SKM-1 treated with dmso at 0.1 percent for 144 hours (cell line): ENCODE measurements at regions not wholly inside any gene's neighbourhood (a gene's known extent, or its start where the extent isn't known, plus 50 kb on each side); places are given as distances from the start of the nearest gene placed in this dataset.
"Not testable (repeated sequence)": the region's sequence is repeated elsewhere in the genome, so short reads cannot be mapped to it uniquely, and the experiment has no call there.

Experiments used
- DNase-seq: peaks from one replicate; lab custom pipeline; 2025; ENCODE audit not compliant: unreplicated experiment; lab: John Stamatoyannopoulos, UW

DNA sequence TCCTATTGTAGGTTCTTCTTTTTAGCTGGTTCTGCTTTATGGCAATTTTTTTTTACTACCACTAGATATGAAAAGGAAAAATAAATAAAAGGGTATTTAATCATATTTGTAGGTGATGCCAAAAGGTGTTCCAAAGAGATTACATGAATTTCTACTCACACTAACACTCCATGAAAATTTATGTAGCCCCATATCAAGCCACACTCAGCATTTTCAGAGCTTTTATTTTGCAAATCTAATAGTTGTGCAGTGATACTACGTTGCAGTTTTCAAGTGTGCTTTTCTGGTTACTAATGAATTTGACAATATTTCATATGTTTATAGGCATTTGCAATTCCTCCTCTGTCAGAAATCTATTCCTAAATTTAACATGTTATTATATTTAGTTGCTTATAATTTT, 363.9 kb upstream of the TMEFF2 start:
- no peak for DNase-seq

DNA sequence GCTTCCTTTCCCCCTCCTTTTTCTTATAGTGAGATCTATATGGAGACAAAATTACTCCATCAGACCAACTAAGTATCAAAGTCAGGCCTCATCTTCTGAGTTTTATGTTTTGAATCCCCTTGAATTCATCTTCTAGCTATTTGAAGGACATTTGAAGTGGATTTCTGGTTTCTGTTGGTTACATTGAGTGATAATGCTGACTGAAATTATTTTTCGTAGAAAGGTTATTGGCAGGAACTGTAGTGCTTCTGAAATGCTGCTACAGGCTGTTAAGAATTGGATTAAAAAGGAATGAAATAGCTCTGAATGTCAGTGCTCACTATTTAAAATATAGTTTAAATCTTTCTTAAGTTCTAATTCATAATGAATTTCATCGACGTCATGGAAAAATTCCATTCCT, 361.0 kb upstream of the TMEFF2 start:
- DNase-seq, result no peak

DNA sequence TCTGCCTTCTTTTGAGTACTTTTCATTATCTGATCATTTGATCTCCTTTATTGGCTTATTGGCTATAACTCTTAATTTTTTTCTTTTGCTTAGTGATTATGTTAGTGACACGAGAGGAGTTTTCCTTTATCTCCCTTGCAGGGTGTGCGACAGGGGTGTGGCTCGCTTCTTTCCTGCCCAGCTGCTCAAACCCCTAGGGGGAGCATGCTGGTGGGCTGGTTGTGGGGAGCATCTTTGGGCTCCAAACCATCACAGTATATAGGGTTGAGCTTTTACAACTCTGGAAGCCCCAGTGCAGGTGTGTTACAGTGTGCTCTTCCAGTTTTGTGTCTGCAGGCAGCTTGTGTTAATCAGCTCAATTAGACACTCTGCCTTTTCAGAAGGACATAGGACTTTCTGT, 357.0 kb upstream of the TMEFF2 start:
- DNase-seq, result no peak

DNA sequence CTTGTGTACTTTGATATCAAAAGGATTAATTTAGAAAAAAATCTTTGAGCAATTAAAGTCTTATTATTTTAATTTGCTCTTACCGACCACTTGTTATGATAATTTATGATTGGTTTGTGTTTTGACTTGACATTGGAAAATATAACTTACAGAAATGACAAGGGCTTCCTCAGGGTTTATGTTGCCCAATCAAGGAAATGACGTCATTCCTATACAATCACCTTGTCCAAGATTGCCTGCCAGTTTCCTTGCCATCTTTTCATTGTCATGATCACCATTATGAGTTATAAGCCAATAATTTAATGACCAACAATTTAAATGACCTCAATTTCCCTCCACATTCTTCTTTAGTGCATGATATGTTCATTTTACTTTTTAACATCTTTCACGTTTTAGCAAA, 351.8 kb upstream of the TMEFF2 start:
- no peak for DNase-seq

DNA sequence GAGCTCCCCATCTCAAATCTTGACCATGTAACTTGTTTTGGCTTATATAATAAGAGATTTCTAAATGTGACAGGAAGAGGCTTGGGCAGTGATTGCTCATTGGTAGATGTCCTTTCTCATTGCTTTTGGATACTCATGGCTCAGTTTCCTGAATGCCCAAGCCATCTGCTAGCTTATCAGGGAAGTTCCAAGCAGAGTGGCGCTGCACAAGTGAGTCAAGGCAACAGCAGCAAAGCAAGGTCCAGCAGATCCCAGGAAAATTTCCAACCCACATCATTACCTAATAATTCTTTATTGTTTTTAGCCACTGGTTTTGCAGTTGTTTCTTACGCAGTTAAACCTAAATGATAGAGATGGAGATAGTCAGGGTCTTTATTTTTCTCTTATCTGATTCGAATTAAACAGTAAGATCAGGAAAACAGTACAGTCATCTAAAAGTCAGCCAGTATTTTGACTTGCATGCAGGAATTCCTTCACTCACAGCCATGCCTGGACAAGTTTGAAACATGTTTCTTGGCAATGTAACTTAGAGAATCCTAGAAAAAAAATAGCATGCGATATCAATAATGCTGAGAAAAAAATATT, 349.7 kb upstream of the TMEFF2 start:
- no peak for DNase-seq

DNA sequence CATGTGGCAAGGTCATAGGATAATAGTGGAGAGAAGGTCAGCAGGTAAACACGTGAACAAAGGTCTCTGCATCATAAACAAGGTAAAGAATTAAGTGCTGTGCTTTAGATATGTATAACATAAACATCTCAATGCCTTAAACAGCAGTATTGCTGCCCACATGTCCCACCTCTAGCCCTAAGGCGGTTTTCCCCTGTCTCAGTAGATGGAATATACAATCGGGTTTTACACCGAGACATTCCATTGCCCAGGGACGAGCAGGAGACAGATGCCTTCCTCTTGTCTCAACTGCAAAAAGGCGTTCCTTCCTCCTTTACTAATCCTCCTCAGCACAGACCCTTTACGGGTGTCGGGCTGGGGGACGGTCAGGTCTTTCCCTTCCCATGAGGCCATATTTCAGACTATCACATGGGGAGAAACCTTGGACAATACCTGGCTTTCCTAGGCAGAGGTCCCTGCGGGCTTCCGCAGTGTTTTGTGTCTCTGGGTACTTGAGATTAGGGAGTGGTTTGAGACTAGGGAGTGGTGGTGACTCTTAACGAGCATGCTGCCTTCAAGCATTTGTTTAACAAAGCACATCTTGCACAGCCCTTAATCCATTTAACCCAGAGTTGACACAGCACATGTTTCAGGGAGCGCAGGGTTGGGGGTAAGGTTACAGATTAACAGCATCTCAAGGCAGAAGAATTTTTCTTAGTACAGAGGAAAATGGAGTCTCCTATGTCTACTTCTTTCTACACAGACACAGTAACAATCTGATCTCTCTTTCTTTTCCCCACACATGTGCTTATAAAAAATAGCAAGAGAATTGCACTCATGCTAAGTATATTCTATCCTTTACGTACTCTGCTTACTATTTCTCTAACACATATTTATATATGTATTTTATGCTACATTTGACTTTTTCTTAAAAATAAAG, 347.7 kb upstream of the TMEFF2 start:
- not testable (repeated sequence) for DNase-seq

DNA sequence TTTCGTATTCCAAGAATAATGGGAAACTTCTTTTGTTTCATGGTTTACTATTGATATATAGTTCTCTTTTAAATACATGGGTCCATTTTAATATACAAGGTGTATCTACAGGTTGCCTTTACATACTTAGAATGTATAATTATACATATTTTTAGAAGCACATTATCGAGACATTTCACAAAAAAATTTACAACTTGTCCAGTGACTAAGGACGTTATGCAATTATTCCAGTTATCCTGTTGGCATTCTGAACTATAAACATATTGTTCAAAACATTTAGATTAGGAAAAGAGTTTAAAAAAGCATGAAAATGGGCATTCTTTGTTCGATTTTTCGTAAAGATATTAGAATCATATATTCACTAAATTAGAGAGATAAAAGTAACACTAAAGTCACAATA, 344.6 kb upstream of the TMEFF2 start:
- DNase-seq, result no peak

DNA sequence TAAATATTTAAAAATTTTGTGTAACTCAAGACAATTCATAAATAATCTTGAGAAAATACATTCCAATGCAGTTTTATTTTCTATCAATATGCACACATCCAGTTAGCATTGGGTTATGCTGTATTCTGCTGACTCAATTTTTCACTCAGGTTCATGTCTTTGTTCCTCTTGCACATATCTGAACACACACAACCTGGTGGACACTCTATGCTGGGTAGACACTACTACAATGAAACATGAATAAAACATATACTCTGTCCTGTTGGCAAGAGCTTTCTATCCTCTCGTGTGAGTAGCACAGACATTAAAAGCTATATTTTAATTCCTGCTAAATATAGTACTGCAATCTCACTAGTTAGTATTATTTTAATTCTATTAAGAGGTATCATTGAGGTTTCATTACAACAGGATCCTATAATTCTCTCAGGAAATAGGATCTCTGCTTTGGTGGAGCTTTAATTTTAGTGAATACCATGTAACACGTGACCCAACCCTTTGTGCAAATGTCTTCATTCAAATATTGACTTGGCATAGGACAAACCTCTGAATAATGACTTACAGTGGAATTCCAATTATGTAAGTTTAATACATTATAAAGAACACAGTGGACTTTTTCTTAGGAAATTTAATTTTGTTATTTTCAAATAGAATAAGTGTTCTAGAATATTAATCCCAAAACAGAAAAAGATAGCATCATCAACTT, 342.3 kb upstream of the TMEFF2 start:
- DNase-seq, result no peak

DNA sequence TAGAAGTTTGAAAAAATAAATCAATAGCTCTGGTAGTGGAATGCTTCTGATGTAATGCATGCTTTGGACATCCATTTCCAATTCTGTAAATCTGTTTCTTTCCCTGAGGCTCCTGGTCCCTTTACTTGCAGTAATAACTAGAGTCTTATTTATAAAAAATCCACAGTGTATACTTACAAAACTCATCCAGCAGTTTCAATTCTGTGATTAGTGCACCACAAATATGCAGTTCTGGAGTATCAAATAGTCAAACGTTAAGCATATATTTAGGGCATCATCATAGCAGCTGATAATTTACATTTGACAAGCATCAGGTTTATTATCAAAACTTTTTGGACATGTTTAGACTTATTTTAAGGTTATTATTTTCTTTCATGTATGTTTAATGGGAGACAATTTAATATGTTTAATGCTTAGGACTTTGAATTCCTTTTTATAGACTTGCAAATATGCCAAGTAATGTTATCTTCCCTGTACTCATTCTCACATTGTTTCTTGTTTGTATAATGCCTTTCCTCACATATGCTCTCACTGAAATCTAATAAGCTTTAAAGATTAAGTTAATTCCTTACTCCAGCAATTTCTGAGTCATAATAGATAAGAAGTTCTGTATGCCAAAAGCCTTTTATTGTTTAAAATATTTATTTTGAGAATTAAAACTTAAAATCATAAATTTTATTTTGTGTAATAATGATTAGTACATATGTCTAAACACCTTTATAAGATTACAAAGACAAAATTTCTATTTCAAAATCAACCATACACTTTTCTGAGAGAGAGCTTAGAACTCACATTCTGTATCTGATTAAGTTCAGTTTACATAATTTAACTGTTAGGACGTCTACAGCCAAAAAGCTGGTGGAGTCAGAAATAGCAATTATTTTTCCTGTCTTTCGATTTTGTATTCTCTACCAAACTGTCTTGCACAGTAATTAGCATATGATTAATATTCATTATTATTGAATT, 341.5 kb upstream of the TMEFF2 start:
- DNase-seq, result no peak

DNA sequence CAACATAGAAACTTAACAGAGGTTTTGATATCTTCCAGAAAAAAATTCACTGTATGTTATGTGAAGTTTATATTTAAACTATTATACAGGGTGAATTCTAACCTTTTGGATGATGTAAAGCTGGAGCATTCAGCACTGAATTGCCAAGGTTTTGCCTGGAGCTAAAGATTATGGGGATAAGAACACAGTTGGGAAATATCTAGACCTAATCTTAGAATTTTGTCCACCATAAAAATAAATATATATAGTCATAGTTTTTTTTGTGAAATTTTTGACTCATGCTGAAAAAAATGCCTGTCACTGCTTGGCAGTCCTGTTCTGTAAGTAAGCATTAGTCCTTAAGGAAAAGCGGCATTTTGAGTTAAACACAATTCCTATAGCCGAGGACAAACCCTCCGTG, 339.3 kb upstream of the TMEFF2 start:
- DNase-seq, result no peak

DNA sequence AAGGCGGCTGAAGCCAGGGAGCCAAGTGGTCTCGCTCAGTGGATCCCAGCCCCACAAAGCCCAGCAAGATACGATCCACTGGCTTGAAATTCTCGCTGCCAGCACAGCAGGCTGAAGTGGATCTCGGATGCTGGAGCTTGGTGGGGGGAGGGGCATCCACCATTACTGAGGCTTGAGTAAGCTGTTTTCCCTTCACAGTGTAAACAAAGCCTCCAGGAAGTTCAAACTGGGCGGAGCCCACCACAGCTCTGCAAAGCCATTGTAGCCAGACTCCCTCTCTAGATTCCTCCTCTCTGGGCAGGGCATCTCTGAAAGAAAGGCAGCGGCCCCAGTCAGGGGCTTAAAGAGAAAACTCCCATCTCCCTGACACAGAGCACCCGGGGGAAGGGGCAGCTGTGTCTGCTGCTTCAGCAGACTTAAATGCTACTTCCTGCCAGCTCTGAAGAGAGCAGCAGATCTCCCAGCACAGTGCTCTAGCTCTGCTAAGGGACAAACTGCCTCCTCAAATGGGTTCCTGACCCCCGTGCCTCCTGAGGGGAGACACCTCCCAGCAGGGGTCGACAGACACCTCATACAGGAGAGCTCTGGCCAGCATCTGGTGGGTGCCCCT, 330.0 kb upstream of the TMEFF2 start:
- DNase-seq, result not testable (repeated sequence)

DNA sequence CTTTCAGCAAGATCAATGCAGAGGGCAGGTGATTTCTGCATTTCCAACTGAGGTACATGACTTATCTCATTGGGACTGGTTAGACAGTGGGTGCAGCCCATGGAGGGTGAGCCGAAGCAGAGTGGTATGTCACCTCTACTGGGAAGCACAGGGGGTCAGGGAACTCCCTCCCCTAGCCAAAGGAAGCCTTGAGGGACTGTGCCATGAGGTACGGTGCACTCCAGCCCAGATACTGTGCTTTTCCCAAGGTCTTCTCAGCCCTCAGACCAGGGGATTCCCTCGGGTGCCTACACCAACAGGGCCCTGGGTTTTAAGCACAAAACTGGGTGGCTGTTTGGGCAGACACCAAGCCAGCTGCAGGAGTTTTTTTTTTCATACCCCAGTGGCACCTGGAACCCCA, 329.5 kb upstream of the TMEFF2 start:
- not testable (repeated sequence) for DNase-seq

DNA sequence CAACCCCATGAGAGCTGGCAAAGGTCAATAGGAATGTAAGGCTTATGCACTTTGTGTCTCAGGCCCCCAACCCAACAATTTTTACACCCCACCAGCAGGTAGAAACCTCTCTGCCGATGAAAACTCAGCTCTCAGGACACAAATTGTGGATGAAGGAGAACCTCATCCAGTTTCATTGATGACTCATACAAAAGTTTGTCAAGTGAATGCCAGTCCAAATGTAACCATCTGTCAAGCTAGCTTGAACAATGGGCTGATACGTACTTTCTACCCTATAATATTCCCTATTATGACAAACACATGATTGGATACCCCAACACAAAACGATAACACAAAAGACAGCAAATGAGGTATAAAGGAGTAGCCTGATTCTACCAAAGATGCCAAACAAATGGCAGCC, 321.2 kb upstream of the TMEFF2 start:
- DNase-seq, result no peak

DNA sequence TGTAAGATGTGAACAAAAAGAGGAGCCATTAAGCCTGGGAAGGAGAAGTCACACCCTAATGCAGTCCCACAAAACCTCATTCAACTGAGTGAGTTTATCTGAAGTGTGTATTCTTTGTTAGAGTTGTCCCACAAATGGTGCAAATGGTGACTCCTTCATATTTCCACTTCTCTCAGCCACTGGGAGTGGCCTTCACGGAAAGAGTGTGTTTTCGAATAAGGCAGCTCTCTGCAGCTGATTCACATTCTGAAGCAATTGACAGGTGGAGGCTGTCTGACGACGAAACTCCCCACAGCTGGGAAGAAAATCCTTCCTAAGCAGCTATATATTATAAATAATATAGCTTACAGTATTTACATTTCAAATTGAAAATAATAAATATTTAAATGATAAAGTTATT, 318.8 kb upstream of the TMEFF2 start:
- DNase-seq, result no peak

DNA sequence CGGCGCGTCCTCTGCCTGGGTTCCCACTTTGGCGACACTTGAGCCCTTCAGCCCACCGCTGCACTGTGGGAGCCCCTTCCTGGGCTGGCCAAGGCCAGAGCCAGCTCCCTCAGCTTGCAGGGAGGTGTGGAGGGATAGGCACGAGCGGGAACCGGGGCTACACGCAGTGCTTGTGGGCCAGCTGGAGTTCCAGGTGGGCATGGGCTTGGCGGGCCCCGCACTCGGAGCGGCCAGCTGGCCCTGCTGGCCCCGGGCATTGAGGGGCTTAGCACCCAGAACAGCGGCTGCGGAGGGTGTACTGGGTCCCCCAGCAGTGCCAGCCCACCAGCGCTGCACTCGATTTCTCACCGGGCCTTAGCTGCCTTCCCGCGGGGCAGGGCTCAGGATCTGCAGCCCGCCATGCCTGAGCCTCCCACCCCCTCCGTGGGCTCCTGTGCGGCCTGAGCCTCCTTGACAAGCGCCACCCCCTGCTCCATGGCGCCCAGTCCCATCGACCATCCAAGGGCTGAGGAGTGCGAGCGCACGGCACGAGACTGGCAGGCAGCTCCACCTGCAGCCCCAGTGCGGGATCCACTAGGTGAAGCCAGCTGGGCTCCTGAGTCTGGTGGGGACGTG, 313.2 kb upstream of the TMEFF2 start:
- DNase-seq, result not testable (repeated sequence)

DNA sequence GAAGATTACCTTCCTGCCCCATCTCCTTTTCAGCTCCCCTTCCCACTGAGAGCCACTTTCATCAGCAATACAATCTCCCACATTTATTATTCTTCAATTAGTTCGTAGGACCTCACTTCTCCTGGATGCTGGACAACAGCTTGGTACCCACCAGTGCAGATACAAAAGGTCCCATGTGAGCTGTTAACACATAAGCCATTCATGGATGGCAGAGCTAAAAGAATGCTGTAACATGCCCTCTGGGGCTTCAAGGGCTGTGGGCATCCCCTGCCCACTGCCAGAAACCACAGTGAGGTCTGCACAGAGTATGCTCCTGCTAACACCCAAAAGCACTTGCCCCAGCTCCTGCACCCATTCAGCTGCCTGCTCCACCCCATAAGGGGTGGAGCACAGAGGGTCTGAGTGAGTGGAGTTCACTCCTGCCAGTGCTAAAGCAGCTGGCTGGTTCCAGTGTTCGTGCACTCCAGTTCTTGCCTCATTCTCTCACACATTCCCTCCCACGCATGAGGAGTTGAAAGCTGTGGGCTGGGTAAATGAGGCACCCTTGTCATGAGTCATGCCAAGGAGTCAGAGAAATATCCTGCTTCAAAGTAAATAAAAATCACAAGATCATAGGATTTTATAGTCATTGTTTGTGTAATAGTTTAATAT, 305.9 kb upstream of the TMEFF2 start:
- no peak for DNase-seq

DNA sequence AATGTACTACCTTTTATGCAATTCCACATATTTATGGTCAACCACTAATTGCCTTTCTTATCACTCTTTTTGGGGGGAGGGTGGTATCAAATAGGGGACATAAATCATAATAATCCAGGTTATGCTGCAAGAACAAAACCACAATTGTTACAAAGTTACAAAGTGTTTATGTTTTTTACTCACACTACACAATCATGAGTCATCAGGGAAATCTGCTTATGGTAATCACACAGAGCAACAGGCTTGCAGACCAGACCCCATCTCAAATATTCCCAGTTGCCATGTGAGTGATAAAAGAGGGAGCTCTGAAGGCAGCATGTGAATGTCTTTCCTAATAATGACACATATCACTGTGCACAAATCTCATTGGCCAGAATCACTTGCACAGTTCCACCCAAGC, 304.7 kb upstream of the TMEFF2 start:
- DNase-seq, result no peak

DNA sequence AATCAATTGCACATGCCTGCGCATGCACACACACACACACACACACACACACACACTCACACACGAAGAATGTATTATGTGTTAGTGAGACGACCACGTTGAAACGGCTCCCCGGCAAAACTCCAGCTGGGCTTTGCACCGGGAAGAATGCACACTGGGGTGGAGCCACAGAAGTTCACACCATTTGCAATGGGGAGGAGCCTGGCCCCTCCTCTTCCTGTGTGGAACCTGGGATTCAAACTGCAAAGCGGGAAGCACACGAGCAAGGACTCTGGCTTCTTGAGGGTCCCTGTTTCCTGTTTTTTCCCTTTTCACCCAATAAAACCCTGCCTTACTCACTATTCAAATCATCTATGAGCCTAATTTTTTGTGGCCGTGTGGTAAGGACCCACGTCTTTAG, 304.0 kb upstream of the TMEFF2 start:
- DNase-seq, result no peak

DNA sequence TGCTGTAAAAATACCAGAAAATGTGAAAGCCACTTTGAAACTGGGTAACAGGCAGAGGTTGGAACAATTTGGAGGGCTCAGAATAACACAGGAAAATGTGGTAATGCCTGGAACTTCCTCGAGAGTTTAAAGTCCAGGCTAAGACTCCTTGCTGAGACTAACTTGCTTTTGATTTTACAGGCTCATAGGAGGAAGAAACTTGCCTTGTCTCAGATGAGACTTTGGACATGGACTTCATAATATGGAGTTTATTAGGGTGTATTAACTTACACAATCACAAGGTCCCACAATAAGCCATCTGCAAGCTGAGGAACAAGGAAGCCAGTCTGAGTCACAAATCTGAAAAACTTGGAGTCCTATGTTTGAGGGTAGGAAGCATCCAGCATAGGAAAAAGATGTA, 293.4 kb upstream of the TMEFF2 start:
- DNase-seq, result not testable (repeated sequence)

DNA sequence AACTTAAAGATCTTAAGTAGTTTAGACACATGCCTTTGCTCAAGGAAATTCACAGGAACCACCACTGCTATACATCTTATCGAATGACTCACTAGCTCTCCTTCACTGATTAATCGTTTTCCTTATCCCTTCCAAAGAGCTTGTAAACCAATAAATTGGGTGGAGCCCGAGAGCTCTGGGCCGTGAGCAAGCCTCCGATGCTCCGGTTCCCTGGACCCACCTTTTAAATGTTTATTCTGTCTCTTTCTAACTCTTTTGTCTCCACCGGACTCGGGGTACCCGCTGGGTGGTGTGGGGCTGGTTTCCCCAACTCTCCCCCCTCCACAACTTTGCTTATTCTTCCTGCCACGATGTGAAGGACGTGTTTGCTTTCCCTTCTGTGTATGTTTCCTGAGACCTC, 292.9 kb upstream of the TMEFF2 start:
- DNase-seq, result no peak
